ENCODE measurements at regions not wholly inside any gene's neighbourhood (a gene's known extent, or its start where the extent isn't known, plus 50 kb on each side); places are given as distances from the start of the nearest gene placed in this dataset.

GRCh38 chr13:71998223-71998622 is 131.2 kb upstream of the DACH1 start:
- H3K27ac ChIP-seq (ENCODE audit: control insufficient read depth, insufficient read depth): no peak overlapping the region
- intact Hi-C loops (cut with micrococcal nuclease; ENCODE audit: unreplicated experiment) (no loop called here), in situ Hi-C loops (cut with MboI) (no loop called here)
- no peak overlapping the region for H3K4me2 ChIP-seq (ENCODE audit: control insufficient read depth, insufficient read depth)
- no peak overlapping the region for H3K4me3 ChIP-seq
- DNase-seq (ENCODE audit: low read depth, low spot score) (no peak), FAIRE-seq (no peak), ATAC-seq (no peak)
- no peak for TF ChIP-seq CHD4 (IDR thresholded peaks at IDR 0.05)
- TF ChIP-seq USF1 (IDR thresholded peaks at IDR 0.05; ENCODE audit: borderline replicate concordance, extremely low read length, insufficient read depth, low read depth, low read length): no peak
- no peak for TF ChIP-seq BRCA1 (IDR thresholded peaks at IDR 0.05; ENCODE audit: low read depth, low read length)
- no peak for TF ChIP-seq ETV6 (conservative IDR thresholded peaks at IDR 0.05 in 1 of 2, IDR thresholded peaks at IDR 0.05 in 1 of 2; ENCODE audit: borderline replicate concordance in 1 of 2, low read depth in 1 of 2)
- TF ChIP-seq CUX1 (IDR thresholded peaks at IDR 0.05; ENCODE audit: insufficient replicate concordance, low read depth, low read length): no peak
- no peak for TF ChIP-seq TAF1 (IDR thresholded peaks at IDR 0.05; ENCODE audit: borderline replicate concordance, low read depth, low read length)
- TF ChIP-seq NFXL1 (IDR thresholded peaks at IDR 0.05; ENCODE audit: borderline replicate concordance): no peak
- no peak for TF ChIP-seq JUND (IDR thresholded peaks at IDR 0.05; ENCODE audit: low read depth, low read length)
- no peak for TF ChIP-seq SMAD1 (IDR thresholded peaks at IDR 0.05; ENCODE audit: low read depth, partially characterized antibody)
- TF ChIP-seq BCL11A (IDR thresholded peaks at IDR 0.05; ENCODE audit: low read depth, low read length): no peak
- TF ChIP-seq LARP7 (IDR thresholded peaks at IDR 0.05): no peak
- TF ChIP-seq EZH2 (IDR thresholded peaks at IDR 0.05; ENCODE audit: borderline replicate concordance, control insufficient read depth, low read depth, low read length): no peak
- no peak for TF ChIP-seq RBBP5 (conservative IDR thresholded peaks at IDR 0.05)
- TF ChIP-seq PAX8 (IDR thresholded peaks at IDR 0.05): no peak
- TF ChIP-seq JUNB (IDR thresholded peaks at IDR 0.05): no peak
- no peak for TF ChIP-seq ATF7 (IDR thresholded peaks at IDR 0.05; ENCODE audit: low read depth)
- no peak for TF ChIP-seq CBX5 (IDR thresholded peaks at IDR 0.05; ENCODE audit: low read depth)
- TF ChIP-seq NKRF (conservative IDR thresholded peaks at IDR 0.05): no peak
- no peak overlapping the region for H3K9ac ChIP-seq (ENCODE audit: control insufficient read depth, insufficient read depth, low read length)
- no peaks in the 10 kb centered on the region for H3K4me1 ChIP-seq (ENCODE audit: control insufficient read depth, insufficient read depth, low read length)
- H3K36me3 ChIP-seq (ENCODE audit: control insufficient read depth in 2 of 2, insufficient read depth in 2 of 2, low read length in 1 of 2): no peaks in the 10 kb centered on the region
- no peaks in the 10 kb centered on the region for H4K20me1 ChIP-seq (ENCODE audit: control insufficient read depth, insufficient read depth)
- ChIA-PET RAD21 (ENCODE audit: unreplicated experiment) (no interaction called here), POLR2A (no interaction called here), SMC1A (ENCODE audit: uncharacterized antibody, unreplicated experiment) (no interaction called here), CTCF (interaction anchor here (0.9 kb wide), 1 partner anchor 55 kb away, joined by 3 read pairs; no protein-coding TSS in a partner anchor)
- H3K79me2 ChIP-seq (ENCODE audit: control insufficient read depth, insufficient read depth, low read length): no peaks in the 10 kb centered on the region
- H3K9me3 ChIP-seq (replicated peaks; ENCODE audit: control insufficient read depth, insufficient read depth, low read length): no peaks in the 10 kb centered on the region
- H2AFZ ChIP-seq (ENCODE audit: control insufficient read depth, low read depth, low read length): no peak overlapping the region
- no peaks in the 10 kb centered on the region for H3K27me3 ChIP-seq (replicated peaks in 1 of 2; ENCODE audit: control insufficient read depth in 2 of 2, insufficient read depth in 2 of 2, low read length in 1 of 2)
- no TSS peak for BruUV-seq (replicated peaks)
